AML-193 (cell line): ENCODE measurements at regions not wholly inside any gene's neighbourhood (a gene's known extent, or its start where the extent isn't known, plus 50 kb on each side); places are given as distances from the start of the nearest gene placed in this dataset.

Experiments used
- DNase-seq, 2 experiments: peaks; one replicate each; lab custom pipeline; 2025; lab: John Stamatoyannopoulos, UW

DNA sequence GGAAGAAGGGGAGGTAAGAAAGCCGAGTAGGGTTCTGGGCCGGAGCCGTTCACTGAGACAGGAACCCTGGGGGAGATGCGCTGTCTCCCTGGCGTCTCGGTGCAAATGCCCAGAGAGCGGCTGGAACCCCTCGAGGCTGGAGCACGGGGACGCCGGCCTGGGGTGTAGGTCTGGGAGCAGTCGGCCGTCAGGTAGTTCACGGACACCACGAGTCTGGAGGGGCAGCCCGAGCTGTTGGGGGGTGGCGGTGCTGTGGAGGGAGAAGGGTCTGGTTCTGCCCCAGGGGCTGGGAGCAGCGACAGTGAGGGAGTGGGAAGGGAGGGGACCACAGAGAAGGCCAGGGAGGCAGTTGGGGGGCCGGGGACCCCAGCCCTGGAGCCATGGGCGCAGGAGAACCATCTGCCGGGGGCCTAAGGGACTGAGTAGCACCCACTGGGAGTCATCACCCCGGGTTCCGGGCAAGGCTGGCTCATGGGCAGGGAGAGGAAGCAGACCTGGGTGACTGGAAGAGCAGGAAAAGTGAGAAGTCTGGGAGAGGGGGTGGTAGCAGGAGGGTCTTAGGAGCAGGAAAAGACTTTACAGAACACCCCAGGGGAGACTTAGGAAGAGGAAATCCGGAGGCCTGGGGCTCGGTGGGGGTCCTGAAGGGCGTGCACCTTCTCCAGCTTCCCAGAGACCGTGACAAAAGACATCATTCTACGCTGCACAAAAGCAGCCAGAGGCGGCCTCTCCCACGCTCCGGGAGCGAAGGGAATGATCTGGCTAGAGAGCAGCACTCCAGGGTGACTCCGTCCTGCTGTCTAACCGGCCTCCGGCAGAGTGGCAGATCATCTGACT, 173.1 kb upstream of the SOX1 start:
- no peak for DNase-seq

DNA sequence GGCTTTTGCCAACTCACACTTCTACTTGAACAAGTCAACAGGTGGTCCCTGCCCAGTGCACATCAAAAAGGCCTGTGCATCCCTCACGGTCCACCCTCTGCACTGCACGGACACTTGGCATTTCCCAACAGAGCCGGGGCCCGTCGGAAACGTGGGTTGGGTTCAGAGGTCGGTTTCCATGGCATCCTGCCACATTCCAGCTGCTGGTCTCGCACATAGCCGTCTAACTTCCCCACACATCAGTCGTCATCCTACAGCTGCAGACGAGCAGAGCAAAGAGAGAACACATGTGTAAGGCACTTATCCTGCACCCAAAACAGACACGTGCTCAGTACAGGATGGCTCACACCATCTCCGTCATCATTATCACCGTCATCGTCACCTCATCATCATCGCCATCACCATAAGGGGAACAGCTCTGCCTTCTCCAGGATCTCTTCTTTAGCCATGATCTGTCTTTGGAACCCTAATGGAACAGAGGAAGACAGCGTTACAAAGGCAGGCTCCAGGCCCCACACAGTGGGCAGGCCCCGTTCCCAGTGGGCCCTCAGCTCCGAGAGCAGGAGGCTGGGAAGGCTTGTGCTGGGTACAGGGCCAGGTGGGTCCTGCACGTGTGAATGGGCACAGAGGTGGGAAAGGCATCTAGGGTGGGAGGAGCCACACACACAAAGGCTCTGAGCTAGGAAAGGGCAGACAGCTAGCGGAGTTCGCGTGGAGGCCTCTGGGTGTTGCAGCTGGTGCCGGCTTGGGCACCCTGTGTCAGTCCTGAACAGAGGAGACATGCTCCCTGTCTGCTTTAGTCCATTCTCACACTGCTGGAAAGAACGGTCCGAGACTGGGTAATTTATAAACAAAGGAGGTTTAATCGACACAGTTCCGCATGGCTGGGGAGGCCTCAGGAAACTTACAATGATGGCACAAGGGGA, 170.8 kb upstream of the SOX1 start:
- DNase-seq = no peak

DNA sequence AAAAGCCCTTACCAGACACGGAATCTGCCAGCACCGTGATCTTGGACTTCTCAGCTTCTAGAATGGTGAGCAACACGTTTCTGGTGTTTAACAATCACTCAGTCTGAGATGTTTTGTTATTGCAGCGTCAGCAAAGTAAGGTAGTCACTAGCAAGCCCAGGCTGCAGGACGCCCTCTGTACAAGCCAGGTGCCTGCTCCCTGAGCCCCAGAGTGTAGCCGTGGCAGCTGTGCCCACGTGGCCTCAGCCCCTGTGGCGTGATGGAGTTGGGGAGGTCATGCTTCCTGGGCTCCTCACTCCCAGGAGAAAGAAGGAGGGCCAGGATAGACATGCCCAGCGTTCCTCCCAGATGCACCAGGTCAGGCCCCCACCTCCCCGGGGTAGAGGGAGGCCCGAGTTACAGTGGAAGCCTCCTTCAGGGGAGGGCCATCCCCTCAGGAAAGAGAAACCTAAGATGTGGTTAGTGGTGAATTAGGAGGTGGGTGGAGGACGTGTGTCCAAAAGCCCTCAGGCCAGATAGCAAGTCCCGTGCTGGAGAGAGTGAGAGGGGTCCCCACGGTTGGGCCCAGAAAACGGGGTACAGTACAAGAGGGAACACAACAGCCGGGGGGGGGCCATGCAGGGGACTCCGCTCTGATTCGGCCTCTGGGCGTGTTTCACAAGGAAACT, 169.6 kb upstream of the SOX1 start:
- DNase-seq = no peak

DNA sequence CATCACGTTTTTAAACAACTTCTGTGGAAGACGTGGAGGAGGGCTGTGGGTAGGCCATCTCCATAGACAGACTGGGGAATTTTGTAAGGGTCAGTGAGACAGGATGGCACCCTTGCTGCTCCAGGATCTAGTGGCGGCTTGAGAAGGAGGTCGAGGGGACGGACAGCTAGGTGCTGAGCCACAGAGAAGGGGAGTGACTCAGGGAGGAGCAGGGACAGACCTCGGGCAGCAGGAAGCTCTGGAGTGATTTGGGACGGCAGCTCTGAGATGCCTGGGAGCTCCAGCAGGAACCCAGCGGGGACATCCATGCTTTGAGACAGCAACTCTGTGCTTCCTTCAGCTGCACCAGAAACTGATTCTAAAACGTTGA, 169.1 kb upstream of the SOX1 start:
- no peak for DNase-seq

DNA sequence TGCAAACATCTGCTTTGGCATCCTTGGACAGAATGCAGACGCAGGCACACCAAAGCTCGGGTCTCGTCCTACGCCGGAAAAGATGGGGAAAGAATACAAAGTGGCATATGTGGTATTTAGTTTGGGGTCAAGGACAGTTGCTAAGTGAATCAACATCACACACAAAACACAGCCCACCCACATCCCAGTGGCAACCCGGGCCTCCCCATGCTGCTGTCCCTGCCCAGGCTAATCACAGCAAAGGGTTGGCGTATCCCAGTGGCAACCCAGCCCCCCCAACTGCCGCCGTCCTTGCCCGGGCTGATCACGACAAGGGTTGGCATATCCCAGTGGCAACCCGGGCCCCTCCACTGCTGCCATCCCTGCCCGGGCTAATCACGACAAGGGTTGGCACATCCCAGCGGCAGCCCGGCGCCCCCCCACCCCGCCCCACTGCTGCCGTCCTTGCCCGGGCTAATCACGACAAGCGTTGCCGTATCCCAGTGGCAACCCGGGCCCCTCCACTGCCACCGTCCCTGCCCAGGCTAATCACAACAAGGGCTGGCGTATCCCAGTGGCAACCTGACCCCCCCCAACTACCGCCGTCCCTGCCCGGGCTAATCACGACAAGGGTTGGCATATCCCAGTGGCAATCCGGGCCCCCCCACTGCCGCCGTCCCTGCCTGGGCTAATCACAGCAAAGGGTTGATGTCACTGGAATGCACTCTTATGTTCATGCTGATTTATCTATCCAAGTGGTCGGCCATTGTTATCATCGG, 167.8 kb upstream of the SOX1 start:
- no peak for DNase-seq

DNA sequence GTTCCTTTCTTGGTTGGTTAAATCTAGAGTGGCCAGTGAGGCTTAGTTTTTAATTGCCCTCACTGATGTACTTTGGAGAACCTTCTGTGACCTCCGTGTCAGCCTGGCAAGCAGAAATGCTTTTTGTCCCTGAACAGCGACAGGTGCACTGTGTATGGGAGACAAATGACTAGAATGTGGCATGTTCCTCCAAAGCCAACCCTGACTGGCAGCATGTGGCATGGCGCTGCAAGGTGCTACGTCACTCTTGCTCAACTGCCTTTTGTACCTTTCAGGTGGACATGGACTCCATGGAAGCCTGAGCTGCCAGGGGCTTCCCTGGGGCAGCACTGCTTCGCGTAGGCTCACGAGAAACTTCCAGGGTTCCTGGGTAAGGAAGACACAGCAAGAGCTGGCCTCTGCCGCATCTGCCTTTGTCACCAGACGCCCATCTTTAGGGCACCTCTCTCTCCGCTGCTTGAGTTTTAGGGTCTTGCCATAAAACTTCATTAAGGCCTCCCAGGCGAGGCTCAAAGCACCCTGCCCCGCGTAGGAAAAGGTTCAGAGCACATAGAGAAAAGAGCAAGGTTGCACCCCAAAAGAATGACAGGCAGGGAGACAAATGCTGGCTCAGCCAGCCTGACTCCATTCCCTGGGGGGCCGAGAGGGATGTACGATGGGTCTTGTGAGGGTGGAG, 167.1 kb upstream of the SOX1 start:
- no peak for DNase-seq

DNA sequence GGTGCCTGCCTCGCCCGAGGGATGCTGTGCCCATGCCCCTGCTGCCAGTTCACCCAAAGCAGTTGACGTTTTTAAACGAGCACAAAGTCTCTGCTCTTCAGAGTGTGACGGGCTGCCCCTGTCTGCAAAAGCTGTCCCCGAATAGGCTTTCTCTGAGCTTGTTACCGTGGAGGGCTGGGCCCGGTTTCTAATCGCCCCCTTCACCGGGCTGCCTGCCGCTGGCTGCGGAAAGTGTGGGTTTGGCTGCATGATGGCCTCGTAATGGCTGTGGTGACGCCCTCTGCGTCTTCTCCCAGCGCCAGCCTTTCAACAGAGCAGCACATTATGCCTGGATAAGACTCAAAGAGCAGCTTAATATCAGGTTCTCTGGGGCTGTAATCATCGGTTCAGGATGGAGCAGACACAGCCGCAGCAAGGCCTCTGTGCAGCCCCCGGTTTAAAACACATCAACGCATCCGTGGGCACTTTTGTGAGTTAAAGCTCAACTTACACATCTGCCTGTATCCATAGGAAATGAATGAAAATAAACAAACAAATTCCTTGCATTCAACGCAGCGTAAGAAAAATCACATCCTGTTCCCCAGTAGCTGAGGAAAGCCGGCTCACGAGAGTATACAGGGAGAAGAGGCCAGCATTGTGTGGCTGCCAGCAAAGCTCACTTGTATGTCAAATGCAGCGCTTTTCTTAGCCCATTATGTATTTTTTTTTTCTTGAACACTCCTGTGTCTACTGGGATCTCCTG, 166.4 kb upstream of the SOX1 start:
- no peak for DNase-seq

DNA sequence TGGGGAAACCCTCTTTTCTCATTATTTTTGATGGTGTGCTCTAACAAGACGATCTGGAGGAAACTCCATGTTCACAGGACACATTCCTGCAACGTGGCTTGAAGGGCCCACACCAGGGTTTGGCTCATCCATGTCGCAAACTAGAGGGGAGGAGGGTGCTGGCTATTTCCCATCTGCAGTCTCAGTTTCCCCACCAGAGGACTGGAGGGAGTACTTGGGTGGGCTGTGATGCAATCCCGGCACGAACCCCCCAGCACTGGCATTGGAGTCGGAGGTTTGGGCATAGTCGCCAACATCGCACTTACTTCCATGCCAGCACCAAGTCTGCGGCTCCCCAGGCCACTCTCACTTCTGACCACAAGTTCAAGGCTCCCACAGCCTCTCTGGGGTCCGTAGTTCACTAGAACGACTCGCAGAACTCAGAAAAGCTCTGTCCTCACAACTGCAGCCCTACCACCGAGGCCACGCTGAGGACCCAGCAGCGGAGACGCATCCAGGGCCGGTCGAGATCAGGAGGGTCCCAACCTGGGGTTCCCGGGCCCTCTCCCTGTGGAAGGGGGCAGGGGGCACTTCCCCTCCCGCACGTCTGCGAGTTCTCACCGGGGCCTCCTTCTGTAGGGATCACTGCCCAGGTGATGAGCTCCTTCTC, 165.6 kb upstream of the SOX1 start:
- no peak for DNase-seq

DNA sequence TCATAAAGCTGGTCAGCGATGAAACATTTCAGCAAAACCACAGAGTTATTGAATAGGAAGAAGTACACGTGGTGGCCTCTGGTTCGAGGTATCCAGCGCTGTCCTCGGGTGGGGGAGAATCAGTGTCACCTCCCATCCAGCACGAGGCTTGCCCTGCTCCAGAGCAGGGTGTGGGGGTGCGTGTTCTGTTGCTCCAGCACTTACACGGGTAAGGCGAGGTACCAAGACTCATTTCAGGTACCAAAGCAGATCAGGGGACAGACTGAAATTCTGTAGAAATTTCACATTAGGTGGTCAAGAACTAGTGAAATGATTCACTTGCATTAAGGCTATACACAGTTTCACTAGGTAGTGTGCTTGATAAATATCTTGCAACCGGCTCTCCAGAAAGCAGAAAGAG, 164.2 kb upstream of the SOX1 start:
- no peak for DNase-seq

DNA sequence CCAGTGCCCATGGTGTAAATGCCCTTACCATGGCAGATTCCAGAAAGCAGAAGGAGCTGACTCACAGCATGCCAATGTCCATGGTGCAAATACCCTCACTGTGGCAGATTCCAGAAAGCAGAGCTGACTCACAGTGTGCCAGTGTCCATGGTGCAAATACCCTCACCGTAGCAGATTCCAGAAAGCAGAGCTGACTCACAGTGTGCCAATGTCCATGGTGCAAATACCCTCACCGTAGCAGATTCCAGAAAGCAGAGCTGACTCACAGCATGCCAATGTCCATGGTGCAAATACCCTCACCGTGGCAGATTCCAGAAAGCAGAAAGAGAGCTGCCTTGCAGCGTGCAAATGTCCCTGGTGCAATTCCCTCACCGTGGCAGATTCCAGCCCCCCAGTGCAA, 163.8 kb upstream of the SOX1 start:
- DNase-seq = no peak

DNA sequence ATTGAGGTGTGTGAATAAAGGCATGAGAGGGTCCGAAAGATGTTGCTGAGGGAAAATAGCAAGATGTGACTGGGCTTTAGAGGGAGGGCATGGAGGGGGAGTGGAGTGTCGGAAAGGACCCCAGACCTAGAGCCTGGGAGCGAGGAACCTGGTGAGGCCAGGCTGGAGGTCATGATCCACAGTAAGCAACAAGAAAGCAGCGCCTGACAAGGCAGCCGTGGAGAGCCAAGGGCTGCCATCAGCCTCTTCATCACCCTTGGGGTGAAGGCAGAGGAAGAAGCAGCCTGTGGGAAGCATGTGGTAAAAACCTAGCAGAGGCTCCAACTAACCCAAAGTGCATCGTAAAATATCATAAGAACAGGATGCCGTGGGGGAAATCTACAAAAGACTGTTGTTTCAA, 162.8 kb upstream of the SOX1 start:
- DNase-seq = no peak

DNA sequence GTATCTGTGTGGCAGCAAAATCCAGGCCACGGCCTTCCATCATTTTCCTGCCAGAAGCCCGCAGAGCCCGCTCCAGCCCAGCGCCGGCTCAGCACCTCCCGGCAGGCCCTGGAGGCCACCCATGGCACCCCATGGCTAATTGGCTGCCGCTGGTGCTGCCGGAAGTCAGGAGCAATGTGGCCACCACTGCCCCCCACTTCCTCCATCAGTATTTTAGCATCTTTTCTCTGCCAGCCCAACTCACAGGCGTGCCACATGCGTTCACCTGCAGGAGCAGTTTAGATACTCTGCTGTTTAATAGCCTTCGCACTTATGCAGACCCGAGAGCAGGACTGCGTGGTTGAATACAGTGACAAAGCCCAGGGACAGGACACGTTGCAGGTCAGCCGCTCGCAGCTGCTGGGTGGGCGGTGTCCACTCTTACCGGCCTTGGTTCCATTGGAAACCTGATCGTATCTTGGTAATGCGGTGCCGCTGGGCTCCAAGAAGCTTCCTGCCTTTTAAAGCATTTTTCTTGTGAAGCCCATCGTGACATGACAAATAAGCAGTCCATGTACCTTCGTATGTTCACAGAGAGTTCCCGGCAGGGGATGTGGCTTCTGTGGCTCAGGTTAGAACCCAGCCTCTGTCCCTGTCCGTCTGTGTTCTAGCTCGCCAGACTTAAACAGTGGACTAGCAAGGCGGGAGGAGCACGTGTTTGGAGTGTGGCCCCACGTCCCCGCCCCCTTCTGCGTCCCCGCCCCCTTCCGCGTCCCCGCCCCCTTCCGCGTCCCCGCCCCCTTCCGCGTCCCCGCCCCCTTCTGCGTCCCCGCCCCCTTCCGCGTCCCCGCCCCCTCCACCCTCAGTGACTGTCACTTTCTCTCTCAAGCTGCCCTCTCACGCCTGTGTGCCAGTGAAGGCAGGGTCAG, 162.0 kb upstream of the SOX1 start:
- DNase-seq = no peak

DNA sequence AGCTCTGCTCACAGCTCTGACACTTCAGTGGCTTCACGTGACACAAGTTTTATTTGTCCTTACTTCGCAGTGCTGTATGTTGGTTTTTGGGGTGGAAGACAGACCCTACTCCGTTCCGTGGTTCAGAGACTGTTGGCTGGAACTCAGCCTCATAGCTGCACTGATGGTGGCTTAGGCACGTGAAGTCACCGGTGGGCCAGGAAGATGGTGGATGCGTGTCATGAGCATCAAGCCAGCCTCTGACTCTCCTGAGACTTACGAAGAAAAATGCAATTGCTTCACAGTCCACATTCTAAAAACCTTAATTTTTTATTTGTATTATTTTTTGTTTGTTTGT, 161.4 kb upstream of the SOX1 start:
- DNase-seq = no peak

DNA sequence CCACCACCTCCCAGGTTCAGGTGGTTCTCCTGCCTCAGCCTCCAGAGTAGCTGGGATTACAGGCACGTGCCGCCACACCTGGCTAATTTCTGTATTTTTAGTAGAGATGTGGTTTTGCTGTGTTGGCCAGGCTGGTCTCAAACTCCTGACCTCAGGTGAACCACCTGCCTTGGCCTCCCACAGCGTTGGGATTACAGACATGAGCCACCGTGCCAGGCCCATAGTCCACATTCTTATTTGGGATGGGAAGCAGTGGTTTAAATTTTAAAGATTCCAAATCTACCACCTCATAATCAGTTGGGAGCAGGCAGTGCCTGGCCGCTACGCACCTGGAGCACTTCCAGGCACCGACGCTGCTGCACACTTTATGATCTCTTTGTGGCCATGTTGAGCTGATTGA, 160.6 kb upstream of the SOX1 start:
- no peak for DNase-seq

DNA sequence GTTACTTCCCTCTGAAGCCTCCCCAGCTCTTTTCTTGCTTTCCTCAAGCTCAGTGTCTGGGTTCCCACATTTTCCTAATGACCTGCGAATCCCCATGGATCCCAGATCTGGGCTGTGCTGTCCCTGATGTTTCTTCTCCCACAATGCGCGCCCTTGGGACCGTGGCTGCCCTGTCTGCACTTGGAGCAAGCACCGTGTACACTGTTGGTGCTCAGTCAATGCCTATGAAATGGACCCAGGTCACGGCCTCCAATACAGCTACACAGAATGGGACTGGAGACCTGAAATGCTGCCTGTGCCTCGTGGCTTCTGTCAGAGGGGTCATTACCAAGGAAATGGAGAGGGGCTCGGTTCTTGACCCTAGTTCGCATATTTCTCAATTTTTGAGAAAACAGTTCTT, 160.1 kb upstream of the SOX1 start:
- no peak for DNase-seq

DNA sequence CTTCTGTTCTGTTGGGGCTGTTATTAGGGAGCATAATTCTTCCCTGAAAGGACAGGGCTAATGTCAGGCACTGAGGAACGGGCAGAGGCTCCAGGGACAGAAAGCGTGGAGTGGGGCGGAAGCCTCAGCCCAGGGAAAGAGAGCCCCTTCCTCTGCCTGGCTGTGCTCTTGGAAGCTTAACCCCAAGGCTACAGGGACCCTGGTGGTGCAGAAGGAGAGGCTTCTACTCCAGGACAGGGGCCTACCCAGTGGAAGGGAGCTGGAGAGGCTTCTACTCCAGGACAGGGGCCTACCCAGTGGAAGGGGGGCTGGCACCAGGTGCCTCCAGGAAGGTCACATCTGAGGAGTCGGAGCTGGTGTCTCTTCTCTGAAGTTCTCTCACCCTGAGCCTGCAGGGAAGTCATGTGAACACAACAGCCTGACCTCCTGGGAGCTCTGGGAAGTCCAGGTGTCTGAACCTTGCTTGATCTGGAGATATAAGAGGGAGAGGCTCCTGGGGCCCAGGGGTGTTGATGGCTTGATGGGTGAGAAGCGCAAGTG, 159.5 kb upstream of the SOX1 start:
- no peak for DNase-seq

DNA sequence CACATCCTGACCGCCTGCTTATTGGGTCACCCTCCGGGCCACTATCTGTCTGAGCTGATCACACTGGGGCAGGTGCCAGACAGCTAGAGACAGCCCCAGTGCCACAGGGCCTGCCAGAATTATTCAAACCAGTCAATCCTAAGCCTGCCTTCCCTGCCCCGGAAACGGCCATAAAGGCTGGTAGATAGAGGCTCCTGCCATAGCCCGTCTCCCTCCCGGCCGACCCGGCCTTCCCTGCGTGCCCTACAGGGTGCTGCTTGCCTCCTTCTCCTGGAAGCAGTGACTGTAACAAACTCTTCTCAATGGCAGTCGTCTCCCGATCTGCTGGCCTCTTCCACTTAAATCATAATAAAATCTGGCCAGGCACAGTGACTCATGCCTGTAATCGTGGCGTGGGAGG, 158.6 kb upstream of the SOX1 start:
- DNase-seq = no peak

DNA sequence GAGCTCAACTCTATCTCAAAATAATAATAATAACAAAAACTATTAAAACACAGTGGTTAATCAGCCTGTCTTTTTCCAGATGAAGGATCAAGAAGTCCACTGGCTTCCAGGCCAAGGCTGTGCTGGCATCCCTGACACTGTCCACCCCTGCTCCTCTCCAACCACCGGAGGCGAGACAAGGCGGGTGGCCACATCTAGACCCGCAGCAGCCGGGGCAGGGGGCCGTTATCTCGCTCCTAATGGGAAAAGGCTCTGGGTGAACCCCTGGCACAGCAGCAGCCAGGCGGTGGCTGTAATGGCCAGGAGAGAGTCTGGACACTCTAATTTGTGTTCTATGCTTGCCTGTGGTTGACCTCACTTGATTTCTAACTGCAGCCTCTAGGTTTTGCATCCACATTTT, 158.0 kb upstream of the SOX1 start:
- DNase-seq = no peak

DNA sequence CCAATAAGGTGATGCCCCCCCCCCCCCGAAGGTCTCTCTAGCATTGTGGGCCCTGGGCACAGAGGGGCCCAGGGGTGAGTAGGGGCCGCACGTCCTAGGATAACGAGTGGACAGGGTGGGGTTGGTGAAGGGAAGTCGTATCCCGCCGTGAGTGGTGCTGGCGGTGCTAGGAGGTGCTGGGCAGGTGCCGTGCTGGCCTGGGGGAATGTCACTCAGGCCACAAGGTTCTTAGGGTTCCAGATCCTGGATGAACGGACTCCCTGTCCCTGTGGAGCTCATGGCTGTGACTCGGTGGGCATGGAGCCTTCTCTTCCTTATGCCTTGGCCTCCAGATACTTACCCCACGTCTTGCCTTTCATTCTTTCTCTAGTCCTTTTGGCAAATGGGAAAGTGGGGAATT, 157.4 kb upstream of the SOX1 start:
- DNase-seq = no peak
